AG10803 (cell line): ENCODE measurements at regions not wholly inside any gene's neighbourhood (a gene's known extent, or its start where the extent isn't known, plus 50 kb on each side); places are given as distances from the start of the nearest gene placed in this dataset.

Experiments used
- DNase-seq: peaks from one replicate; pipeline ENCODE4 v3.0.0; 2010; ENCODE audit warnings: low read depth
- H3K4me3 ChIP-seq: 2 replicates; pipeline ENCODE4 v1.5.1; 2011; ENCODE audit warnings: mild to moderate bottlenecking, low read length, control low read depth
- TF ChIP-seq, protein P1 (sequence below): conservative IDR thresholded peaks from 2 replicates; pipeline ENCODE4 v1.5.1; 2011; ENCODE audit warnings: mild to moderate bottlenecking, low read length, control low read depth, inconsistent platforms

DNA sequence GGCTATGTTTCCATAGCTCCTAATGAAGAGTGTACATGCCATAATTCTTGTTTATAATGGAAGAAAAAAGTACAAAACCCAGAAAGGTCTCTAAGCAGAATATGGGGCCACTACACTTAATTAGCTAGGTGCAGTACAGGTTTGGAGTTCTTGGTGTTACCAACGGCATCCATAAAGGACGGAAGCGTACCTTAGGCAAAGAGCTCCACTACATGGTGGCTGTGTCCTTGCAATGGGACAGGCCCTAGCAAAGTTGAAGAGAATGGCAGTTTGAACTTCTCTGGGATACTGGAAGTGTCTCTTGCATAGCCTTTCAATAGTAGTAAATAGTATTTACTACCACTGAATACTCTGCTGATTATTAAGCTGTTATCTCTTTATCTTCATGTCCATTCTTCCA, 371.7 kb upstream of the MMS22L start:
- no peak for DNase-seq
- TF ChIP-seq, protein P1, sequence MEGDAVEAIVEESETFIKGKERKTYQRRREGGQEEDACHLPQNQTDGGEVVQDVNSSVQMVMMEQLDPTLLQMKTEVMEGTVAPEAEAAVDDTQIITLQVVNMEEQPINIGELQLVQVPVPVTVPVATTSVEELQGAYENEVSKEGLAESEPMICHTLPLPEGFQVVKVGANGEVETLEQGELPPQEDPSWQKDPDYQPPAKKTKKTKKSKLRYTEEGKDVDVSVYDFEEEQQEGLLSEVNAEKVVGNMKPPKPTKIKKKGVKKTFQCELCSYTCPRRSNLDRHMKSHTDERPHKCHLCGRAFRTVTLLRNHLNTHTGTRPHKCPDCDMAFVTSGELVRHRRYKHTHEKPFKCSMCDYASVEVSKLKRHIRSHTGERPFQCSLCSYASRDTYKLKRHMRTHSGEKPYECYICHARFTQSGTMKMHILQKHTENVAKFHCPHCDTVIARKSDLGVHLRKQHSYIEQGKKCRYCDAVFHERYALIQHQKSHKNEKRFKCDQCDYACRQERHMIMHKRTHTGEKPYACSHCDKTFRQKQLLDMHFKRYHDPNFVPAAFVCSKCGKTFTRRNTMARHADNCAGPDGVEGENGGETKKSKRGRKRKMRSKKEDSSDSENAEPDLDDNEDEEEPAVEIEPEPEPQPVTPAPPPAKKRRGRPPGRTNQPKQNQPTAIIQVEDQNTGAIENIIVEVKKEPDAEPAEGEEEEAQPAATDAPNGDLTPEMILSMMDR, result no peak
- H3K4me3 ChIP-seq, result no peak overlapping the region

DNA sequence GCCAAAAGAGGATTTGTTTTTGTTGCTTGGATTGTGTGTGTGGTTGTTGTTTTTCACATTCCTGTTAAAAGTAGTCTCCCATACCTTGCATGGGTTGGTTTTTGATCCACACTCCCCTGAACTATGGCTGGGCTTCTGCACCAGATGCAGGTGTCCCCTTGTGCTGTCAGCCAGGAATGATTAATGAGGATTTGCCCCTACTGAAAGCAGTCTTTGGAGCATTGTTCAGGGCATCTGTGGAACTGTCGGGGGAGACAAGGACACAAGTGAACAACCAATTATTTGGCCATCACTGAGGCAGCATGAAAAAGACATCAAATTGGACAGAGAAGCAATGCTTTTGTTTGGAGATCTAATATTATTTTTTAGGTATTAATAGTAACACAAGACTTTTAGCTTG, 373.2 kb upstream of the MMS22L start:
- no peak for DNase-seq
- TF ChIP-seq, protein P1, result no peak

DNA sequence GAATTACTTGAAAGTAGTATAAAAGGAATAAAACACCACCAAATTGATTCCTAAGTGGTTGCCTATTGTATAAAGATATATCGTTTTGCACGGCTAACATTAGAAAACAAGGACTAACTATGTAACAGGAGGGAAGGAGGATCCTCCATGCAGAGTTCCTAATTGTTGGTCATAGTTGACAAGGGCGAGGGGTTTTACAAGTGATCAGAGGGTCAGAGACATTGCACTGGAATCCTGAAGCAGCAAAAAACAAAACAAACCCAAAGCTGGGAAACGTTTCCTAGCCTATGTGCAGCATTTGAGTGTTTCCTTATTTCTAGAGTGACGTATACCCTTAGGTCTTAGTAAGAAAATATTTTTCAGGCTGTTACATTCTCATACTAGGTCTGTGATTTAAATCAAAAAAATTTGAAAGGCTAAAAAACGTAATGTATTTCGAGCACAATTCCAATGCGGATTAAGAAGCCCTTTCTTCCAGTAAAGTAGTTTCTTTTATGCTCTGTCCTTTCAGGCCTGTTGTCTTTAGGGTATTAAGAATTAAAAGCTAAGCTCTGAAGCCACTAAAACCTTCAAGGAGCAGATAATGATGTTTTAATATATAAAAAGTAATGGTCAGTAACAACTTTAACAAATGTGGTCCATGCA, 373.8 kb upstream of the MMS22L start:
- H3K4me3 ChIP-seq, result no peak overlapping the region
- no peak for DNase-seq
- TF ChIP-seq, protein P1, result no peak

More for the DNA sequence above, 373.2 kb upstream of the MMS22L start:
- no peak overlapping the region for H3K4me3 ChIP-seq

DNA sequence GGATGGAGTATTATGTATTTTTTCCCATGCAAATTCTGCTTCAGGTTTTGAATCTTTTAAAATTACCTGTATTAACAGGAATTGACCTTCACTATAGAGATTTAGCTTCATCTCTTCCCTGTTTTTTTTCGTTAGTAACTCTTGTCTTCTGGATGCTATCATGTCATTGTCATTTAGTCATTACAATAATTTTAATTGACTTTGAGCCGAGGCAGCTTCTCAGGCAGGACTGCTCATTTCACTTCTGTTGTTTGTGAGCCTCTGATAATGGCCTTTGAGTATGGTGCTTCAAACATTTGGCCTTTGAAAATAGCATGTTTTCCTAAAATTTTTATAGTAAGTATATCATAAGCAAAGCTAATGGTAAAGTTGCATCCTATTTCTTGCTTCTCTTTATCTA, 375.1 kb upstream of the MMS22L start:
- H3K4me3 ChIP-seq, result no peak overlapping the region
- DNase-seq, result no peak
- TF ChIP-seq, protein P1, result no peak

DNA sequence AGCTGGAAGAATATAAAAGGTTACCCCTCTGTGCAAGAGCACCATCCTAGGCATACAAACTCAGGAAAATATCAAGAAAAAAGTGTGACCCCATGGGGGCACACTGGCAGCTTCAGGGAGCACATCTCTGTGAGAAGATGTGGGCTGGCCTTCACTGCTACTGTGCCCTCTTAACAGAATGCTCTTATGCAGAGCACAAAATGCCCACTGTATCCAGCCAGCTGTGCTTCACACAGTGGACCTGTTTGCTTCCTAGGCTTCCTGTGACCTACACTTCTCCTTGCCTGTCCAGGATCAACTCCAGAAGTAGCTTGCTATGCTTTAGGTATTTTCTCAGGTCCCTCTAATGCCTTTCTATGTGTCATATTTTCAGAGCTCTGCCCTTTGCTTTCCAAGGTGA, 380.2 kb upstream of the MMS22L start:
- DNase-seq, result no peak
- no peak overlapping the region for H3K4me3 ChIP-seq
- TF ChIP-seq, protein P1, result no peak

DNA sequence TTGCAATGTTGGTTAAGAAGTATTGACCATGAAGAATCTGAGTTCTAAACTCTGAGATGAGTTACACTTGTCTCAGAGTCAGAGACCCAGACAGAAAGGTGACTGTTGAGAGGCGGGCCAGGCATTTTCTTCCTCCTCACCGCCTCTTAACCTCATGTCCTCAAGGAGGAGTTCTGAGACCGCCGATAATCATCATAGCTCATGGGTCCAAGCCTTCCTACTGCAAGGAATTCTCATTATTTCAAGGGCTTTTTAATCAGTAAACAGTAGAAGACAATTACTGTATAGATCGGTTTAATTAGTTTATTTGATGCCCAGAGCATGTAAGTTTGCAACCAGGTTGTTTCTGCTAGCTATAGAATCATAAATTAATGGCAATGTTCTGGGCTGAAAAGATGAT, 382.4 kb upstream of the MMS22L start:
- no peak for DNase-seq
- TF ChIP-seq, protein P1, result no peak
- no peak overlapping the region for H3K4me3 ChIP-seq

DNA sequence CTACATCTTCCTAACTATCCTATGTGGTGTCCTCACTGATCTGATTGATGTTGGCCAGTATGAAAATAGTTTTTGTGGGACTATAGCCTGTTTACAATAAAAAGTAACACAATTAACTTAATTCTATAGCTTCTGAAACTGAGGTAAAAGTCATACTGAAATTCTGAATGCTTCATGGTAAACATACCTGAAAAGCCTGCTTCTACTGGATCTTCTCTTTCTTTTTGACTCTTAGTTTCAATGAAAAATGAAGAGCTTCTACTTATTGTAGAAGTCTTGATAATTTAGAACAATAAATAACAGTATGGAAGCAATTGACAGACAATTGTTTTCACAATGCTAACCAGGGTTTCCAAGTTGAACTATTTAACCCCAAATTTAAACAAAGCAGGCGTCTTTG, 383.9 kb upstream of the MMS22L start:
- TF ChIP-seq, protein P1, result no peak
- H3K4me3 ChIP-seq, result no peak overlapping the region
- no peak for DNase-seq
